ENCODE measurements at regions not wholly inside any gene's neighbourhood (a gene's known extent, or its start where the extent isn't known, plus 50 kb on each side); places are given as distances from the start of the nearest gene placed in this dataset.

DNA sequence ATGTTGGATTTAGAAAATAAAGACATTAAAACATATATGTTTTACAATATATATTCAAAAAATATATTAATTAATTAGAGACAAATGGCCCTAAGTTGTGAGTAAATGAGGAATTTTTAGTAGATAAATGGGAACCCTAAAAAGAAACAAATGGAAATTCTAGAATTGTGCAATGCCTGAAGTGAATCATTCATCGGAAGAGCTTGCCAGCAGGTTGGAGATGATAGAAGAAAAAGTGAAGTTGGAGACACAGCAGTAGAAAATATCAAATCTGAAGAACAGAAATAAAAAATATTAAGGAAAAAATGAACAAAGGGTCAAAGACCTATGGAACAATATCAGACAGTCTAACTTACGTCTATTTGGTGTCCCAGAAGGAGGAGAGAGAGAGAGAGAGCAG lies 109.4 kb upstream of the NEDD9 start:
- TF ChIP-seq, protein P1, sequence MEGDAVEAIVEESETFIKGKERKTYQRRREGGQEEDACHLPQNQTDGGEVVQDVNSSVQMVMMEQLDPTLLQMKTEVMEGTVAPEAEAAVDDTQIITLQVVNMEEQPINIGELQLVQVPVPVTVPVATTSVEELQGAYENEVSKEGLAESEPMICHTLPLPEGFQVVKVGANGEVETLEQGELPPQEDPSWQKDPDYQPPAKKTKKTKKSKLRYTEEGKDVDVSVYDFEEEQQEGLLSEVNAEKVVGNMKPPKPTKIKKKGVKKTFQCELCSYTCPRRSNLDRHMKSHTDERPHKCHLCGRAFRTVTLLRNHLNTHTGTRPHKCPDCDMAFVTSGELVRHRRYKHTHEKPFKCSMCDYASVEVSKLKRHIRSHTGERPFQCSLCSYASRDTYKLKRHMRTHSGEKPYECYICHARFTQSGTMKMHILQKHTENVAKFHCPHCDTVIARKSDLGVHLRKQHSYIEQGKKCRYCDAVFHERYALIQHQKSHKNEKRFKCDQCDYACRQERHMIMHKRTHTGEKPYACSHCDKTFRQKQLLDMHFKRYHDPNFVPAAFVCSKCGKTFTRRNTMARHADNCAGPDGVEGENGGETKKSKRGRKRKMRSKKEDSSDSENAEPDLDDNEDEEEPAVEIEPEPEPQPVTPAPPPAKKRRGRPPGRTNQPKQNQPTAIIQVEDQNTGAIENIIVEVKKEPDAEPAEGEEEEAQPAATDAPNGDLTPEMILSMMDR (IDR thresholded peaks at IDR 0.05; ENCODE audit: borderline replicate concordance, extremely low read depth, low read length, poor library complexity, severe bottlenecking): no peak
- no peak for TF ChIP-seq EZH2 (IDR thresholded peaks at IDR 0.05; ENCODE audit: borderline replicate concordance, low read depth, low read length, severe bottlenecking)
